GM18868 (cell line): ENCODE measurements at regions not wholly inside any gene's neighbourhood (a gene's known extent, or its start where the extent isn't known, plus 50 kb on each side); places are given as distances from the start of the nearest gene placed in this dataset.

Source experiments
- ATAC-seq: cut with Tn5 transposase; IDR thresholded peaks from one replicate; pipeline ENCODE4 v1.9.1; 2021; ENCODE audit warnings: mild to moderate bottlenecking, moderate library complexity; ENCODE audit not compliant: unreplicated experiment

- no peak for ATAC-seq
These were observed 78.8 kb downstream of the TET3 start for GRCh38 chr2:74063486-74063885.

- no peak for ATAC-seq
These were observed 80.7 kb downstream of the TET3 start for GRCh38 chr2:74065456-74065855.

- no peak for ATAC-seq
These were observed 81.1 kb downstream of the BOLA3 start for GRCh38 chr2:74066491-74067203.

- ATAC-seq = no peak
These were observed 80.4 kb downstream of the BOLA3 start for GRCh38 chr2:74067221-74067747.

GRCh38 chr2:74070991-74071390, 76.7 kb downstream of the BOLA3 start:
- ATAC-seq = no peak

- no peak for ATAC-seq
These were observed 76.3 kb downstream of the BOLA3 start for GRCh38 chr2:74071426-74071825.

GRCh38 chr2:74072565-74072964, 75.1 kb downstream of the BOLA3 start:
- ATAC-seq = no peak

- no peak for ATAC-seq
These were observed 73.2 kb downstream of the BOLA3 start for GRCh38 chr2:74074487-74074886.

GRCh38 chr2:74076074-74076470, 71.6 kb downstream of the BOLA3 start:
- ATAC-seq = no peak

- ATAC-seq = no peak
These were observed 70.1 kb downstream of the BOLA3 start for GRCh38 chr2:74077636-74078035.

GRCh38 chr2:74078466-74078865, 69.2 kb downstream of the BOLA3 start:
- no peak for ATAC-seq

GRCh38 chr2:74079522-74080341, 68.0 kb downstream of the BOLA3 start:
- ATAC-seq = peak; percentile 85

GRCh38 chr2:74080346-74080745, 67.4 kb downstream of the BOLA3 start:
- peak; percentile 13 for ATAC-seq

GRCh38 chr2:74081030-74081762, 66.5 kb downstream of the BOLA3 start:
- no peak for ATAC-seq

- ATAC-seq = no peak
These were observed 66.0 kb downstream of the BOLA3 start for GRCh38 chr2:74081763-74082110.

- ATAC-seq = no peak
These were observed 64.0 kb downstream of the BOLA3 start for GRCh38 chr2:74083750-74084149.
